Panc1 (cell line): ENCODE measurements at regions not wholly inside any gene's neighbourhood (a gene's known extent, or its start where the extent isn't known, plus 50 kb on each side); places are given as distances from the start of the nearest gene placed in this dataset.

Experiments used
- ATAC-seq: fragments of 200-7000 bp; cut with Tn5 transposase; 2 replicates; pipeline ENCODE4 v1.9.1; 2020; ENCODE audit warnings: mild to moderate bottlenecking, moderate library complexity
- BruUV-seq: library from RNA; stranded (reverse); fragments of 400-500 nt; replicated peaks from 2 replicates; lab custom pipeline; 2021; lab: Mats Ljungman, UMichigan
- CTCF ChIA-PET: fragments of 300-600 bp; sonication (Branson Sonifier 250); formaldehyde crosslinking; loops from one replicate; lab custom pipeline; 2022; ENCODE audit warnings: antibody characterized with exemption; lab: Charles Lee
- POLR2A ChIA-PET: fragments of 300-600 bp; sonication (Branson Sonifier 250); formaldehyde crosslinking; loops from one replicate; lab custom pipeline; 2022; ENCODE audit warnings: antibody characterized with exemption; lab: Charles Lee
- DNase-seq: peaks from one replicate; pipeline ENCODE4 v3.0.0-alpha.2; 2010; ENCODE audit warnings: low read depth, low spot score
- H3K27ac ChIP-seq: 2 replicates; pipeline ENCODE4 v1.5.1; 2011; ENCODE audit warnings: mild to moderate bottlenecking, low read length, inconsistent platforms
- H3K27me3 ChIP-seq: fragments of 200-500 bp; sonication (Bioruptor generic); 2 replicates; pipeline ENCODE4 v1.6.0; 2014; ENCODE audit warnings: low read length, inconsistent platforms; ENCODE audit not compliant: control insufficient read depth, insufficient read depth
- H3K36me3 ChIP-seq: fragments of 200-500 bp; sonication (Bioruptor generic); 2 replicates; pipeline ENCODE4 v1.5.1; 2014; ENCODE audit warnings: inconsistent platforms, mild to moderate bottlenecking, low read length, moderate library complexity; ENCODE audit not compliant: control insufficient read depth, insufficient read depth
- H3K4me1 ChIP-seq: 2 replicates; pipeline ENCODE4 v1.5.1; 2011; ENCODE audit warnings: inconsistent platforms, mild to moderate bottlenecking, low read length, moderate library complexity; ENCODE audit not compliant: control insufficient read depth, insufficient read depth
- H3K4me3 ChIP-seq, 2 experiments: 2 replicates each; pipeline ENCODE4 v1.5.1; 2011 to 2012; ENCODE audit warnings: low read depth in 2 of 2, low read length in 2 of 2, mild to moderate bottlenecking in 2 of 2, inconsistent platforms in 1 of 2, moderate library complexity in 1 of 2
- H3K9me3 ChIP-seq: fragments of 200-500 bp; sonication (Bioruptor generic); 2 replicates; pipeline ENCODE4 v1.5.1; 2014; ENCODE audit warnings: low read depth, mild to moderate bottlenecking, inconsistent platforms, low read length, moderate library complexity; ENCODE audit not compliant: control insufficient read depth, insufficient read depth
- POLR2AphosphoS5 ChIP-seq: IDR thresholded peaks from 2 replicates; pipeline ENCODE4 v1.6.1; 2012; ENCODE audit warnings: mild to moderate bottlenecking, low read depth, low read length, moderate library complexity
- SIN3A ChIP-seq: IDR thresholded peaks from 2 replicates; pipeline ENCODE4 v1.6.1; 2012; ENCODE audit warnings: low read depth, mild to moderate bottlenecking, low read length, moderate library complexity, borderline replicate concordance; ENCODE audit not compliant: insufficient read depth
- TCF7L2 ChIP-seq: IDR thresholded peaks from 2 replicates; pipeline ENCODE4 v1.6.1; 2011; ENCODE audit warnings: mild to moderate bottlenecking, low read depth, low read length, inconsistent platforms
- in situ Hi-C: cut with HindIII; loops from 2 replicates; pipeline ENCODE4 v1.10.0; 2016; ENCODE audit warnings: low sequenced_read_pairs, low pct_unique_long_range_greater_than_20kb
- intact Hi-C: fragments of 100-400 bp; cut with micrococcal nuclease; formaldehyde crosslinking; loops from one replicate; pipeline ENCODE4 v1.10.0; 2022; ENCODE audit not compliant: unreplicated experiment
- TF ChIP-seq, protein P1 (sequence below), 2 experiments: IDR thresholded peaks; 2 replicates each; pipeline ENCODE4 v1.6.1; 2011 to 2012; ENCODE audit warnings: low read depth in 2 of 2, control low read depth in 1 of 2, low read length in 1 of 2, mild to moderate bottlenecking in 1 of 2, moderate library complexity in 1 of 2; ENCODE audit not compliant: insufficient read depth in 1 of 2
- TF ChIP-seq, protein P2 (sequence below): fragments of 450-650 bp; IDR thresholded peaks from 2 replicates; pipeline ENCODE4 v1.5.1; 2017; ENCODE audit warnings: mild to moderate bottlenecking

DNA sequence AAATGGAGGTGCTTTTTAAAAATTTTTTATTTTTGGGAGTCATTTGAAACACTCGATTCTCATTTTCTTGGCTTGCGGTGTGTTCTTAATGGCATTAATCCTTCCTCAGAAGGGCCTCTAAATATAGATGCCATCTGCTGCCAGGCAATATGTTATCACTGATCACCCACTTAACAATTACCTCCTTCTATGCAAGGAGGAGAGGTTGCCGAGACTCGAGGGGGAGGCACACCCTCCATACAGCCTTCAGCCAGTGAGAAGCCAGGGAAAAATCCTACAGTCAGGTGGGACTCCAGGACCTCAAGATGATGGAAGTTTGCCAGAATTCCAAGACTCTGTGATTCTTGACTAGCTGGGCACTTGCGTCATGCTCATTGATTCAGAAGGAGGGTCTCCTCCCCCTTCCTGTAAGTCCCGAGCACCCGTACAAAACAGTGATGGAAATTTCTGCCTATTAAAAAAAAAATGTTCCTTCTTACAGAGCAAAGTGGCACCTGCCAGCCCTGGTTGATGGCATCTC, 574.5 kb downstream of the TYW1 start:
- Histone ChIP-seq H3K27me3 (no peaks in the 10 kb centered on the region), H3K36me3 (no peaks in the 10 kb centered on the region), H3K4me3 (no peak overlapping the region), H3K27ac (no peak overlapping the region), H3K9me3 (no peaks in the 10 kb centered on the region), H3K4me1 (no peaks in the 10 kb centered on the region)
- TF ChIP-seq SIN3A (no peak), POLR2AphosphoS5 (no peak), TCF7L2 (no peak)
- TF ChIP-seq, protein P1, sequence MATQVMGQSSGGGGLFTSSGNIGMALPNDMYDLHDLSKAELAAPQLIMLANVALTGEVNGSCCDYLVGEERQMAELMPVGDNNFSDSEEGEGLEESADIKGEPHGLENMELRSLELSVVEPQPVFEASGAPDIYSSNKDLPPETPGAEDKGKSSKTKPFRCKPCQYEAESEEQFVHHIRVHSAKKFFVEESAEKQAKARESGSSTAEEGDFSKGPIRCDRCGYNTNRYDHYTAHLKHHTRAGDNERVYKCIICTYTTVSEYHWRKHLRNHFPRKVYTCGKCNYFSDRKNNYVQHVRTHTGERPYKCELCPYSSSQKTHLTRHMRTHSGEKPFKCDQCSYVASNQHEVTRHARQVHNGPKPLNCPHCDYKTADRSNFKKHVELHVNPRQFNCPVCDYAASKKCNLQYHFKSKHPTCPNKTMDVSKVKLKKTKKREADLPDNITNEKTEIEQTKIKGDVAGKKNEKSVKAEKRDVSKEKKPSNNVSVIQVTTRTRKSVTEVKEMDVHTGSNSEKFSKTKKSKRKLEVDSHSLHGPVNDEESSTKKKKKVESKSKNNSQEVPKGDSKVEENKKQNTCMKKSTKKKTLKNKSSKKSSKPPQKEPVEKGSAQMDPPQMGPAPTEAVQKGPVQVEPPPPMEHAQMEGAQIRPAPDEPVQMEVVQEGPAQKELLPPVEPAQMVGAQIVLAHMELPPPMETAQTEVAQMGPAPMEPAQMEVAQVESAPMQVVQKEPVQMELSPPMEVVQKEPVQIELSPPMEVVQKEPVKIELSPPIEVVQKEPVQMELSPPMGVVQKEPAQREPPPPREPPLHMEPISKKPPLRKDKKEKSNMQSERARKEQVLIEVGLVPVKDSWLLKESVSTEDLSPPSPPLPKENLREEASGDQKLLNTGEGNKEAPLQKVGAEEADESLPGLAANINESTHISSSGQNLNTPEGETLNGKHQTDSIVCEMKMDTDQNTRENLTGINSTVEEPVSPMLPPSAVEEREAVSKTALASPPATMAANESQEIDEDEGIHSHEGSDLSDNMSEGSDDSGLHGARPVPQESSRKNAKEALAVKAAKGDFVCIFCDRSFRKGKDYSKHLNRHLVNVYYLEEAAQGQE (IDR thresholded peaks at IDR 0.05; ENCODE audit: insufficient read depth in 1 of 2, low read depth in 2 of 2, low read length in 1 of 2) = no peak
- TF ChIP-seq, protein P2, sequence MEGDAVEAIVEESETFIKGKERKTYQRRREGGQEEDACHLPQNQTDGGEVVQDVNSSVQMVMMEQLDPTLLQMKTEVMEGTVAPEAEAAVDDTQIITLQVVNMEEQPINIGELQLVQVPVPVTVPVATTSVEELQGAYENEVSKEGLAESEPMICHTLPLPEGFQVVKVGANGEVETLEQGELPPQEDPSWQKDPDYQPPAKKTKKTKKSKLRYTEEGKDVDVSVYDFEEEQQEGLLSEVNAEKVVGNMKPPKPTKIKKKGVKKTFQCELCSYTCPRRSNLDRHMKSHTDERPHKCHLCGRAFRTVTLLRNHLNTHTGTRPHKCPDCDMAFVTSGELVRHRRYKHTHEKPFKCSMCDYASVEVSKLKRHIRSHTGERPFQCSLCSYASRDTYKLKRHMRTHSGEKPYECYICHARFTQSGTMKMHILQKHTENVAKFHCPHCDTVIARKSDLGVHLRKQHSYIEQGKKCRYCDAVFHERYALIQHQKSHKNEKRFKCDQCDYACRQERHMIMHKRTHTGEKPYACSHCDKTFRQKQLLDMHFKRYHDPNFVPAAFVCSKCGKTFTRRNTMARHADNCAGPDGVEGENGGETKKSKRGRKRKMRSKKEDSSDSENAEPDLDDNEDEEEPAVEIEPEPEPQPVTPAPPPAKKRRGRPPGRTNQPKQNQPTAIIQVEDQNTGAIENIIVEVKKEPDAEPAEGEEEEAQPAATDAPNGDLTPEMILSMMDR = no peak
- in situ Hi-C loops (no loop called here), intact Hi-C loops (no loop called here)
- no peak for DNase-seq
- no peak for ATAC-seq
- no TSS peak for BruUV-seq
- POLR2A ChIA-PET = no interaction called here
- CTCF ChIA-PET = no interaction called here

DNA sequence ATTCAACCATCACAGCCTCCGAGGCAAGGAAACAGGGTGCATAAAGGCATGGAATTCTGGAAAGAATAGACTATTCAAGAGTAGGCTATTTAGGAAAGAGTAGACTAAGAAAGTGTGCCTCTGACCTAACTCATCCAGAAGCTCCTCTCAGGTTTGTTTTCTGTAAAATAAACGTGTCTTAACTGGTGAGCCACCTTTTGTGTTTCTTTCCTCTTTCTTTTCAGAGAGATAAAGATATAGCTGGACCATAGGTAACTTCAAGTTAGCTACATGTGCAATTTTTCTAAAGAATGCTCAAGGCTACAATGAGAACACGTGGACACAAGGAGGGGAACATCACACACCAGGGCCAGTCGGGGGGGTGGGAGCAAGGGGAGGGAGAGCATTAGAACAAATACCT, 577.0 kb downstream of the TYW1 start:
- H3K4me3 ChIP-seq = no peak overlapping the region
- ChIA-PET CTCF (no interaction called here), POLR2A (no interaction called here)
- H3K27me3 ChIP-seq = no peaks in the 10 kb centered on the region
- H3K27ac ChIP-seq = no peak overlapping the region
- ATAC-seq = no peak
- in situ Hi-C loops = no loop called here
- no peak for DNase-seq
- intact Hi-C loops = no loop called here
- H3K36me3 ChIP-seq = no peaks in the 10 kb centered on the region
- no peaks in the 10 kb centered on the region for H3K9me3 ChIP-seq
- TF ChIP-seq TCF7L2 (no peak), POLR2AphosphoS5 (no peak), SIN3A (no peak)
- TF ChIP-seq, protein P1 (IDR thresholded peaks at IDR 0.05; ENCODE audit: insufficient read depth in 1 of 2, low read depth in 2 of 2, low read length in 1 of 2) = no peak
- TF ChIP-seq, protein P2 = no peak
- no TSS peak for BruUV-seq
- no peaks in the 10 kb centered on the region for H3K4me1 ChIP-seq
